ENCODE measurements at regions not wholly inside any gene's neighbourhood (a gene's known extent, or its start where the extent isn't known, plus 50 kb on each side); places are given as distances from the start of the nearest gene placed in this dataset.

GRCh38 chr12:25725470-25725869 is 172.4 kb upstream of the LMNTD1 start:
- no peak overlapping the region for H3K4me2 ChIP-seq (ENCODE audit: low read length)
- no peak for TF ChIP-seq RAD21 (conservative IDR thresholded peaks at IDR 0.05)
- no peak for TF ChIP-seq SMC3 (conservative IDR thresholded peaks at IDR 0.05; ENCODE audit: poor library complexity)
- TF ChIP-seq TAF1 (IDR thresholded peaks at IDR 0.05; ENCODE audit: low read depth): no peak
- TF ChIP-seq POLR2AphosphoS5 (IDR thresholded peaks at IDR 0.05): no peak
- TF ChIP-seq REST (IDR thresholded peaks at IDR 0.05; ENCODE audit: borderline replicate concordance): no peak
- TF ChIP-seq EP300 (conservative IDR thresholded peaks at IDR 0.05; ENCODE audit: poor library complexity, severe bottlenecking): no peak
- TF ChIP-seq MXI1 (conservative IDR thresholded peaks at IDR 0.05; ENCODE audit: poor library complexity, severe bottlenecking): no peak
- TF ChIP-seq EZH2 (IDR thresholded peaks at IDR 0.05; ENCODE audit: borderline replicate concordance, insufficient read depth, low read length, poor library complexity, severe bottlenecking): no peak
- TF ChIP-seq CTCF (IDR thresholded peaks at IDR 0.05; ENCODE audit: poor library complexity, severe bottlenecking): no peak

GRCh38 chr12:25725931-25726330 is 172.8 kb upstream of the LMNTD1 start:
- Histone ChIP-seq H3F3A (ENCODE audit: insufficient read depth, low read length, poor library complexity, severe bottlenecking) (no peaks in the 10 kb centered on the region), H4K20me1 (ENCODE audit: insufficient read depth) (no peaks in the 10 kb centered on the region), H3K4me2 (ENCODE audit: low read length) (no peak overlapping the region), H2AFZ (ENCODE audit: low read depth, low read length) (no peak overlapping the region), H3K4me3 (ENCODE audit: low read length) (no peak overlapping the region), H3K27ac (ENCODE audit: low read length) (no peak overlapping the region), H3K9me2 (ENCODE audit: insufficient read depth, low read length) (no peaks in the 10 kb centered on the region), H3K27me3 (ENCODE audit: insufficient read depth, low read depth, low read length) (no peaks in the 10 kb centered on the region), H3K9me3 (ENCODE audit: low read length) (no peaks in the 10 kb centered on the region), H3K36me3 (ENCODE audit: insufficient read depth, low read length) (no peaks in the 10 kb centered on the region), H3K9ac (ENCODE audit: low read length) (no peak overlapping the region), H3K79me2 (replicated peaks; ENCODE audit: insufficient read depth, low read length) (no peaks in the 10 kb centered on the region)
- TF ChIP-seq EZH2 (IDR thresholded peaks at IDR 0.05; ENCODE audit: borderline replicate concordance, insufficient read depth, low read length, poor library complexity, severe bottlenecking) (no peak), POLR2AphosphoS5 (IDR thresholded peaks at IDR 0.05) (no peak), EP300 (conservative IDR thresholded peaks at IDR 0.05; ENCODE audit: poor library complexity, severe bottlenecking) (no peak), CTCF (IDR thresholded peaks at IDR 0.05; ENCODE audit: poor library complexity, severe bottlenecking) (no peak), MXI1 (conservative IDR thresholded peaks at IDR 0.05; ENCODE audit: poor library complexity, severe bottlenecking) (no peak), SMC3 (conservative IDR thresholded peaks at IDR 0.05; ENCODE audit: poor library complexity) (no peak), RAD21 (conservative IDR thresholded peaks at IDR 0.05) (no peak), TAF1 (IDR thresholded peaks at IDR 0.05; ENCODE audit: low read depth) (no peak), REST (IDR thresholded peaks at IDR 0.05; ENCODE audit: borderline replicate concordance) (no peak)

More at GRCh38 chr12:25725470-25725869, 172.4 kb upstream of the LMNTD1 start:
- Histone ChIP-seq H3K9me3 (ENCODE audit: low read length) (no peaks in the 10 kb centered on the region), H3F3A (ENCODE audit: insufficient read depth, low read length, poor library complexity, severe bottlenecking) (no peaks in the 10 kb centered on the region), H3K79me2 (replicated peaks; ENCODE audit: insufficient read depth, low read length) (no peaks in the 10 kb centered on the region), H3K36me3 (ENCODE audit: insufficient read depth, low read length) (no peaks in the 10 kb centered on the region), H3K9ac (ENCODE audit: low read length) (no peak overlapping the region), H2AFZ (ENCODE audit: low read depth, low read length) (no peak overlapping the region), H3K9me2 (ENCODE audit: insufficient read depth, low read length) (no peaks in the 10 kb centered on the region), H4K20me1 (ENCODE audit: insufficient read depth) (no peaks in the 10 kb centered on the region), H3K4me3 (ENCODE audit: low read length) (no peak overlapping the region), H3K27me3 (ENCODE audit: insufficient read depth, low read depth, low read length) (no peaks in the 10 kb centered on the region), H3K27ac (ENCODE audit: low read length) (no peak overlapping the region)

Measured in neural cell (in vitro differentiated cells).